GM18520 (cell line): ENCODE measurements at regions not wholly inside any gene's neighbourhood (a gene's known extent, or its start where the extent isn't known, plus 50 kb on each side); places are given as distances from the start of the nearest gene placed in this dataset.
"Not testable (repeated sequence)": the region's sequence is repeated elsewhere in the genome, so short reads cannot be mapped to it uniquely, and the experiment has no call there.

Experiments
- ATAC-seq: cut with Tn5 transposase; IDR thresholded peaks from one replicate; pipeline ENCODE4 v1.9.1; 2021; ENCODE audit not compliant: unreplicated experiment

- ATAC-seq: no peak
These were observed 256.9 kb downstream of the SPRY2 start for GRCh38 chr13:80083853-80084676.

- ATAC-seq: no peak
These were observed 257.7 kb downstream of the SPRY2 start for GRCh38 chr13:80083081-80083852.

- no peak for ATAC-seq
These were observed 258.4 kb downstream of the SPRY2 start for GRCh38 chr13:80082396-80083080.

GRCh38 chr13:80074811-80075210, 266.1 kb downstream of the SPRY2 start:
- ATAC-seq: no peak

- ATAC-seq: no peak
These were observed 266.7 kb downstream of the SPRY2 start for GRCh38 chr13:80074143-80074752.

- ATAC-seq: no peak
These were observed 268.7 kb downstream of the SPRY2 start for GRCh38 chr13:80072231-80072630.

GRCh38 chr13:80070024-80070703, 270.8 kb downstream of the SPRY2 start:
- no peak for ATAC-seq

GRCh38 chr13:80069374-80069773, 271.6 kb downstream of the SPRY2 start:
- ATAC-seq: no peak

GRCh38 chr13:80065996-80066395, 274.9 kb downstream of the SPRY2 start:
- no peak for ATAC-seq

- ATAC-seq: not testable (repeated sequence)
These were observed 278.5 kb downstream of the SPRY2 start for GRCh38 chr13:80062416-80062815.

GRCh38 chr13:80059789-80060188, 281.1 kb downstream of the SPRY2 start:
- ATAC-seq: no peak

GRCh38 chr13:80058626-80059025, 282.3 kb downstream of the SPRY2 start:
- ATAC-seq: no peak

- ATAC-seq: no peak
These were observed 285.1 kb downstream of the SPRY2 start for GRCh38 chr13:80055847-80056246.

- ATAC-seq: no peak
These were observed 286.1 kb downstream of the SPRY2 start for GRCh38 chr13:80054806-80055205.

- no peak for ATAC-seq
These were observed 288.6 kb downstream of the SPRY2 start for GRCh38 chr13:80052286-80052685.

- ATAC-seq: no peak
These were observed 290.7 kb downstream of the SPRY2 start for GRCh38 chr13:80050252-80050651.

GRCh38 chr13:80048802-80049201, 292.1 kb downstream of the SPRY2 start:
- ATAC-seq: peak; percentile 96

GRCh38 chr13:80048030-80048429, 292.9 kb downstream of the SPRY2 start:
- ATAC-seq: no peak

- no peak for ATAC-seq
These were observed 293.5 kb downstream of the SPRY2 start for GRCh38 chr13:80047406-80047805.

- no peak for ATAC-seq
These were observed 300.0 kb downstream of the SPRY2 start for GRCh38 chr13:80040981-80041317.
